Fibroblast of lung (primary cell): ENCODE measurements at regions not wholly inside any gene's neighbourhood (a gene's known extent, or its start where the extent isn't known, plus 50 kb on each side); places are given as distances from the start of the nearest gene placed in this dataset.

Experiments used
- DNase-seq, 2 donors: peaks; one replicate each; pipeline versions ENCODE4 v3.0.0 to v3.0.0-alpha.2; 2010; ENCODE audit warnings: low read depth in 2 of 2
- H2AFZ ChIP-seq: 2 replicates; pipeline ENCODE4 v1.5.1; 2012; ENCODE audit warnings: low read length, control low read depth, inconsistent platforms
- H3K27ac ChIP-seq: 2 replicates; pipeline ENCODE4 v1.5.1; 2011; ENCODE audit warnings: low read length, control low read depth; ENCODE audit not compliant: insufficient read depth
- H3K27me3 ChIP-seq: 2 replicates; pipeline ENCODE4 v1.5.1; 2011; ENCODE audit warnings: mild to moderate bottlenecking, low read length; ENCODE audit not compliant: control insufficient read depth, insufficient read depth
- H3K36me3 ChIP-seq: 2 replicates; pipeline ENCODE4 v1.5.1; 2011; ENCODE audit warnings: low read length; ENCODE audit not compliant: control insufficient read depth, insufficient read depth
- H3K4me1 ChIP-seq: 2 replicates; pipeline ENCODE4 v1.5.1; 2011; ENCODE audit warnings: low read length; ENCODE audit not compliant: control insufficient read depth, insufficient read depth; ENCODE audit errors: extremely low read depth
- H3K4me2 ChIP-seq: 2 replicates; pipeline ENCODE4 v1.5.1; 2011; ENCODE audit warnings: low read length, control low read depth; ENCODE audit not compliant: insufficient read depth; ENCODE audit errors: extremely low read depth
- H3K4me3 ChIP-seq, 4 experiments: fragments of 200-600 bp in 1 of 4; sonication (generic) in 1 of 4; replicated peaks in 1 of 4; 2 replicates each; pipeline ENCODE4 v1.5.1; 2011 to 2016; ENCODE audit warnings: low read length in 4 of 4, low read depth in 3 of 4, mild to moderate bottlenecking in 3 of 4, control low read depth in 2 of 4, inconsistent platforms in 1 of 4, mixed read lengths in 1 of 4; ENCODE audit not compliant: insufficient read depth in 1 of 4; ENCODE audit errors: control extremely low read depth in 1 of 4
- H3K79me2 ChIP-seq: 2 replicates; pipeline ENCODE4 v1.5.1; 2012; ENCODE audit warnings: mild to moderate bottlenecking, low read length, inconsistent platforms; ENCODE audit not compliant: control insufficient read depth, insufficient read depth
- H3K9ac ChIP-seq: 2 replicates; pipeline ENCODE4 v1.5.1; 2011; ENCODE audit warnings: mild to moderate bottlenecking, low read length, control low read depth; ENCODE audit not compliant: insufficient read depth
- H3K9me3 ChIP-seq: 2 replicates; pipeline ENCODE4 v1.5.1; 2012; ENCODE audit warnings: low read depth, low read length; ENCODE audit not compliant: control insufficient read depth, insufficient read depth
- H4K20me1 ChIP-seq: 2 replicates; pipeline ENCODE4 v1.5.1; 2011; ENCODE audit warnings: low read length; ENCODE audit not compliant: control insufficient read depth, insufficient read depth; ENCODE audit errors: extremely low read depth
- EZH2 ChIP-seq: IDR thresholded peaks from 2 replicates; pipeline ENCODE4 v1.5.1; 2012; ENCODE audit warnings: low read length, control low read depth, mild to moderate bottlenecking; ENCODE audit errors: missing control alignments
- TF ChIP-seq, protein P1 (sequence below), 2 donors: IDR thresholded peaks in 1 of 2; conservative IDR thresholded peaks in 1 of 2; 1 replicate in 1 of 2; 2 replicates in 1 of 2; pipeline ENCODE4 v1.5.1; 2011 to 2012; ENCODE audit warnings: low read length in 2 of 2, control low read depth in 1 of 2, inconsistent platforms in 1 of 2, low read depth in 1 of 2, mild to moderate bottlenecking in 1 of 2

DNA sequence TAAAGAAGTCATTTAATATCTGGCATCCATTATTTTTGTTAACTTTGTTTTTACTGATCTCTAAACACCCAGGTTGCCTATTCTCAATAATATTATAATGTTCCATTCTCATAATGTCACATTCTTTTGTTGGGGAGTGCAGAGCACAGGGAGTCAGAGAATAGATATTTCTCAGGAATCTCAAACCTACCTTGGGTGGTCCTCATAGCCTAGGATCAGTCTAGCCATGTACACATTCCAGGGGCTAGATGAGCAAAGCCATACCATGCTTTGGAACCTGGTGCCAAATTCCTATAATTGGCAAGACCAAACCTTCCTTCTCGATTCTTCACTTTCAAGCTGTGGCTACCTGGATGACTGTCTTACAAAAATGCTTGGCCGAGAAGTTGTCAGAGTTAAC, 1124.7 kb upstream of the WWC1 start:
- Histone ChIP-seq H3K4me2 (no peak overlapping the region), H3K27ac (no peak overlapping the region), H4K20me1 (no peaks in the 10 kb centered on the region), H3K4me1 (no peaks in the 10 kb centered on the region), H3K36me3 (no peaks in the 10 kb centered on the region), H3K4me3 (no peak overlapping the region), H3K79me2 (no peaks in the 10 kb centered on the region), H3K27me3 (no peaks in the 10 kb centered on the region), H2AFZ (no peak overlapping the region), H3K9me3 (no peaks in the 10 kb centered on the region), H3K9ac (no peak overlapping the region)
- TF ChIP-seq, protein P1, sequence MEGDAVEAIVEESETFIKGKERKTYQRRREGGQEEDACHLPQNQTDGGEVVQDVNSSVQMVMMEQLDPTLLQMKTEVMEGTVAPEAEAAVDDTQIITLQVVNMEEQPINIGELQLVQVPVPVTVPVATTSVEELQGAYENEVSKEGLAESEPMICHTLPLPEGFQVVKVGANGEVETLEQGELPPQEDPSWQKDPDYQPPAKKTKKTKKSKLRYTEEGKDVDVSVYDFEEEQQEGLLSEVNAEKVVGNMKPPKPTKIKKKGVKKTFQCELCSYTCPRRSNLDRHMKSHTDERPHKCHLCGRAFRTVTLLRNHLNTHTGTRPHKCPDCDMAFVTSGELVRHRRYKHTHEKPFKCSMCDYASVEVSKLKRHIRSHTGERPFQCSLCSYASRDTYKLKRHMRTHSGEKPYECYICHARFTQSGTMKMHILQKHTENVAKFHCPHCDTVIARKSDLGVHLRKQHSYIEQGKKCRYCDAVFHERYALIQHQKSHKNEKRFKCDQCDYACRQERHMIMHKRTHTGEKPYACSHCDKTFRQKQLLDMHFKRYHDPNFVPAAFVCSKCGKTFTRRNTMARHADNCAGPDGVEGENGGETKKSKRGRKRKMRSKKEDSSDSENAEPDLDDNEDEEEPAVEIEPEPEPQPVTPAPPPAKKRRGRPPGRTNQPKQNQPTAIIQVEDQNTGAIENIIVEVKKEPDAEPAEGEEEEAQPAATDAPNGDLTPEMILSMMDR (conservative IDR thresholded peaks at IDR 0.05 in 1 of 2, IDR thresholded peaks at IDR 0.05 in 1 of 2; ENCODE audit: low read depth in 1 of 2, low read length in 2 of 2), result no peak
- no peak for TF ChIP-seq EZH2
- DNase-seq, result no peak

DNA sequence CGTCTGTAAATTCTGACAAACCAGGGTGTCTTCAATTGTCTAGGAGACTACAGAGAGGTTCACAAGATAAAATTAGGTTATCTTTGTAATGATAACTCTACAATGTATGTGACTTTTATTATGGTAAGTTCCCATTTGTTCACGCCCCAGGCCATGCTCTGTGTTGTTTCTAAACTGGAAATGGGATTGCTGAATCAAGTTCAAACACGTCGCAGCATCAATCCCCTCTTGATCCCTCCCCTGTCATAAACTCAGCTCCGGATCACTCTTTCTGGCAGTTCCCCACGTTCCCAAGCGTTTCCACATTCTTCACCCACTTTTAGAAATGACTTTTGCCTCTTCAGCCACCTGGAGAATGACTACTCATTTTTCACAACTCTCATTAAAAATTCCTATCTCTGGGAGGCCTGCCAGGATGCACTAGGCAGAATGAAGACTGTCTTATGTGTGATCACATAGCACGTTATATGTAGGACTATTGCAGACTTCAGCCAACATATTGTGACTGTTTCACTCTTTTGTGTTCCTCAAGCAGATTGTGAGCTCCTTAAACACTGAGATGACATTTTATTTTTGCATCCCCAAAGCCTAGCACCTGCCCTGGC, 1124.2 kb upstream of the WWC1 start:
- no peaks in the 10 kb centered on the region for H3K36me3 ChIP-seq
- H3K79me2 ChIP-seq, result no peaks in the 10 kb centered on the region
- H3K27me3 ChIP-seq, result no peaks in the 10 kb centered on the region
- peak in 1 of 2 donors; percentile 11 for DNase-seq
- no peak overlapping the region for H3K4me2 ChIP-seq
- H3K9ac ChIP-seq, result no peak overlapping the region
- TF ChIP-seq, protein P1 (conservative IDR thresholded peaks at IDR 0.05 in 1 of 2, IDR thresholded peaks at IDR 0.05 in 1 of 2; ENCODE audit: low read depth in 1 of 2, low read length in 2 of 2), result no peak
- no peak for TF ChIP-seq EZH2
- no peaks in the 10 kb centered on the region for H4K20me1 ChIP-seq
- H2AFZ ChIP-seq, result no peak overlapping the region
- H3K4me3 ChIP-seq, result no peak overlapping the region
- H3K27ac ChIP-seq, result no peak overlapping the region
- no peaks in the 10 kb centered on the region for H3K4me1 ChIP-seq
- no peaks in the 10 kb centered on the region for H3K9me3 ChIP-seq

DNA sequence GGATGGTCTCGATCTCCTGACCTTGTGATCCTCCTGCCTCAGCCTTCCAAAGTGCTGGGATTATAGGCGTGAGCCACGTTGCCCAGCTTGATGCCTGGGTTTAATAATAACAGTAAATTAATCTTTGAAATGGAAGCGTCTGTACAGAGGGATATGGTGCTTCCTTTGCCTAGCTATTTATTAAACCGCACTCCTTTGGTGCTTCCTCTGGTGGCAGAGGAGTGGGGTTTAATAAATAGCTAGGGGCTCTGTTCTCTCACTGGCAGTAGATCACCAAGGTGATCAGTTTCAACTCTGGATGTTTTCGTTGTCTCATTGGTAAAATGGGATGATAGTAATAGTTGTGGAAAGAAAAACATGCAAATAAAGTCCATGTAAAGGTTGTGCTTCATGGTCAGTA, 1122.5 kb upstream of the WWC1 start:
- TF ChIP-seq, protein P1 (conservative IDR thresholded peaks at IDR 0.05 in 1 of 2, IDR thresholded peaks at IDR 0.05 in 1 of 2; ENCODE audit: low read depth in 1 of 2, low read length in 2 of 2), result no peak
- no peak for TF ChIP-seq EZH2
- no peaks in the 10 kb centered on the region for H3K27me3 ChIP-seq
- H3K79me2 ChIP-seq, result no peaks in the 10 kb centered on the region
- no peak for DNase-seq
- no peak overlapping the region for H2AFZ ChIP-seq
- no peak overlapping the region for H3K4me3 ChIP-seq
- H3K9ac ChIP-seq, result no peak overlapping the region
- H3K4me1 ChIP-seq, result no peaks in the 10 kb centered on the region
- no peaks in the 10 kb centered on the region for H3K36me3 ChIP-seq
- no peaks in the 10 kb centered on the region for H4K20me1 ChIP-seq
- H3K27ac ChIP-seq, result no peak overlapping the region
- H3K4me2 ChIP-seq, result no peak overlapping the region
- H3K9me3 ChIP-seq, result no peaks in the 10 kb centered on the region
